OCI-LY3 (cell line): ENCODE measurements at regions not wholly inside any gene's neighbourhood (a gene's known extent, or its start where the extent isn't known, plus 50 kb on each side); places are given as distances from the start of the nearest gene placed in this dataset.
"Not testable (repeated sequence)": the region's sequence is repeated elsewhere in the genome, so short reads cannot be mapped to it uniquely, and the experiment has no call there.

Experiments used
- H2AFZ ChIP-seq: fragments of 200-600, 300-600 bp; shearing (Covaris generic); 2 replicates; pipeline ENCODE4 v1.6.0; 2014; ENCODE audit warnings: antibody characterized with exemption, low read depth, low read length
- H3K27ac ChIP-seq: fragments of 200-600, 300-600 bp; sonication (generic); 2 replicates; pipeline ENCODE4 v1.5.1; 2014; ENCODE audit warnings: mild to moderate bottlenecking, low read length, moderate library complexity, mixed read lengths
- H3K27me3 ChIP-seq: fragments of 200-600, 300-600 bp; sonication (generic); 2 replicates; pipeline ENCODE4 v1.6.1; 2014; ENCODE audit warnings: low read depth, low read length, mixed read lengths
- H3K36me3 ChIP-seq: fragments of 200-600, 300-600 bp; sonication (generic); replicated peaks from 2 replicates; pipeline ENCODE3; 2014; ENCODE audit warnings: low read depth, low read length, mixed read lengths
- H3K4me1 ChIP-seq: fragments of 300-600, 200-600 bp; sonication (generic); 2 replicates; pipeline ENCODE4 v1.6.1; 2014; ENCODE audit warnings: low read length, mixed read lengths
- H3K4me2 ChIP-seq: fragments of 200-600, 300-600 bp; sonication (generic); 2 replicates; pipeline ENCODE4 v1.6.1; 2014; ENCODE audit warnings: low read length, mixed read lengths
- H3K4me3 ChIP-seq: fragments of 300-600, 200-600 bp; sonication (generic); 2 replicates; pipeline ENCODE4 v1.5.1; 2014; ENCODE audit warnings: antibody characterized with exemption, mild to moderate bottlenecking, low read length, moderate library complexity
- H3K79me2 ChIP-seq: fragments of 300-600, 200-600 bp; shearing (Covaris generic); 2 replicates; pipeline ENCODE4 v1.6.1; 2014; ENCODE audit warnings: mild to moderate bottlenecking, low read length, mixed read lengths
- H3K9ac ChIP-seq: fragments of 300-600, 200-600 bp; shearing (Covaris generic); 2 replicates; pipeline ENCODE4 v1.6.0; 2014; ENCODE audit warnings: mild to moderate bottlenecking, low read length, moderate library complexity
- H3K9me3 ChIP-seq: fragments of 200-600, 300-600 bp; shearing (Covaris generic); 2 replicates; pipeline ENCODE4 v1.6.1; 2014; ENCODE audit warnings: low read length, mixed read lengths; ENCODE audit not compliant: insufficient read depth
- H4K20me1 ChIP-seq: fragments of 200-600, 300-600 bp; sonication (generic); 2 replicates; pipeline ENCODE4 v1.6.1; 2016; ENCODE audit warnings: low read length, mixed read lengths; ENCODE audit not compliant: insufficient read depth
- EZH2phosphoT487 ChIP-seq: fragments of 200-600 bp; shearing (Covaris generic); IDR thresholded peaks from 2 replicates; pipeline ENCODE4 v1.6.1; 2018; ENCODE audit warnings: antibody characterized with exemption, mixed run types, low read depth
- TF ChIP-seq, protein P1 (sequence below): fragments of 200-600, 300-600 bp; sonication (generic); IDR thresholded peaks from 2 replicates; pipeline ENCODE4 v1.5.1; 2014; ENCODE audit warnings: antibody characterized with exemption, low read length, low read depth

DNA sequence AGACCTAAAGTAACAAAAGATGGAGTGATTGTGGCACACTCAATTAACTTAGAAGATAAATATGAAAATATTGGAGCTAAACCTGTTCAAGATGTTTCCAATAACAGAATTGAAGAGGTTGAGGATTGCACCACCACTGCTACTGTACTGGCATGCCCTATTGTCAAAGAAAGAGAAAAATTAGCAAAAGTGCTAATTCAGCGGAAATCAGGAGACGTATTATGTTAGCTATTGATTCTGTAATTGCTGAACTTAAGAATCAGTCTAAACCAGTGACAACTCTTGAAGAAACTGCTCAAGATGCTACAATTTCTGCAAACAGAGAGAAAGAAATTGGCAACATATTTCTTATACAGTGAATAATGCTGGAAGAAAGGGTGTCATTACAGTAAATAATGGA lies 754.4 kb downstream of the CDH18 start:
- Histone ChIP-seq H2AFZ (no peak overlapping the region), H3K79me2 (no peaks in the 10 kb centered on the region), H3K36me3 (no peaks in the 10 kb centered on the region), H3K4me3 (no peak overlapping the region), H4K20me1 (no peaks in the 10 kb centered on the region), H3K9ac (no peak overlapping the region), H3K27ac (no peak overlapping the region), H3K9me3 (no peaks in the 10 kb centered on the region), H3K27me3 (no peaks in the 10 kb centered on the region), H3K4me2 (no peak overlapping the region), H3K4me1 (no peaks in the 10 kb centered on the region)
- TF ChIP-seq, protein P1, sequence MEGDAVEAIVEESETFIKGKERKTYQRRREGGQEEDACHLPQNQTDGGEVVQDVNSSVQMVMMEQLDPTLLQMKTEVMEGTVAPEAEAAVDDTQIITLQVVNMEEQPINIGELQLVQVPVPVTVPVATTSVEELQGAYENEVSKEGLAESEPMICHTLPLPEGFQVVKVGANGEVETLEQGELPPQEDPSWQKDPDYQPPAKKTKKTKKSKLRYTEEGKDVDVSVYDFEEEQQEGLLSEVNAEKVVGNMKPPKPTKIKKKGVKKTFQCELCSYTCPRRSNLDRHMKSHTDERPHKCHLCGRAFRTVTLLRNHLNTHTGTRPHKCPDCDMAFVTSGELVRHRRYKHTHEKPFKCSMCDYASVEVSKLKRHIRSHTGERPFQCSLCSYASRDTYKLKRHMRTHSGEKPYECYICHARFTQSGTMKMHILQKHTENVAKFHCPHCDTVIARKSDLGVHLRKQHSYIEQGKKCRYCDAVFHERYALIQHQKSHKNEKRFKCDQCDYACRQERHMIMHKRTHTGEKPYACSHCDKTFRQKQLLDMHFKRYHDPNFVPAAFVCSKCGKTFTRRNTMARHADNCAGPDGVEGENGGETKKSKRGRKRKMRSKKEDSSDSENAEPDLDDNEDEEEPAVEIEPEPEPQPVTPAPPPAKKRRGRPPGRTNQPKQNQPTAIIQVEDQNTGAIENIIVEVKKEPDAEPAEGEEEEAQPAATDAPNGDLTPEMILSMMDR = no peak
- TF ChIP-seq EZH2phosphoT487 = no peak

DNA sequence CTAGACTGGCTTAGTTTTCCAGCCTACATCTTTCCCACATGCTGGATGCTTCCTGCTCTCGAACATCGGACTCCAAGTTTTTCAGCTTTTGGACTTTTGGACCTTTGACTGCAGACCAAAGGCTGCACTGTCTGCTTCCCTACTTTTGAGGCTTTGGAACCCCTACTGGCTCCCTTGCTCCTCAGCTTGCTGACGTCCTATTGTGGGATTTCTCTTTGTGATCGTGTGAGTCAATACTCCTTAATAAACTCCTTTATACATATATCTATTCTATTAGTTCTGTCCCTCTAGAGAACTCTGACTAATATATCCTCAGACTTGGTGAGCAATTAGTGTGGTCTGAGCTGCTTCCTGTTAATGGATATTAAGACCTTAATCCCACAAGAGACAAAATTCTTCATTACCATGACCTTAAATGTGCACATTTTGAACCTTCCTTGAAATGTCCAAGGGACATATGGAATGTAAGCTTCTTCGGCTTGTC lies 752.9 kb downstream of the CDH18 start:
- Histone ChIP-seq H3K9me3 (no peaks in the 10 kb centered on the region), H3K27ac (no peak overlapping the region), H4K20me1 (no peaks in the 10 kb centered on the region), H3K79me2 (no peaks in the 10 kb centered on the region), H3K4me1 (no peaks in the 10 kb centered on the region), H3K4me2 (no peak overlapping the region), H3K36me3 (no peaks in the 10 kb centered on the region), H2AFZ (no peak overlapping the region), H3K4me3 (no peak overlapping the region), H3K9ac (no peak overlapping the region), H3K27me3 (no peaks in the 10 kb centered on the region)
- TF ChIP-seq, protein P1 = no peak
- no peak for TF ChIP-seq EZH2phosphoT487

DNA sequence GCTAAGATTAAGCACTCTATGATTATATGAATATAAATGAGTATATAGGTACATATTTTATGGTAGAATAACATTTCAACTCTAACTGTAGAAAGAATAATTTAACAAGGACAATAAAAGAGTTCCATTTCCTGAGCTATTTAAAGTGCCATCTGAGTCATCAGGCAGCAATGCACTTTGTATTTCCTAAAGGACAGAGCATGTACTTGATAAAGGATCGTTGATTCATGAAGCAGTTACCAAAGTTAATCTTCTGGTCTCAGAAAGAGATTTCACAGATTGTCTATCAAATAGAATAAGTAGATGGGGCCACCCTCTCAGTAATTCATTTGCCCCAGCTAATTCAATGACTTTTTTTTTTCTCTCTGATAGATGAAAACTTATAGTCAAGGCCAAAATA lies 747.8 kb downstream of the CDH18 start:
- no peaks in the 10 kb centered on the region for H3K9me3 ChIP-seq
- no peaks in the 10 kb centered on the region for H3K36me3 ChIP-seq
- H3K27ac ChIP-seq = no peak overlapping the region
- no peak overlapping the region for H2AFZ ChIP-seq
- H3K27me3 ChIP-seq = no peaks in the 10 kb centered on the region
- no peak overlapping the region for H3K9ac ChIP-seq
- H3K4me3 ChIP-seq = no peak overlapping the region
- H3K4me2 ChIP-seq = no peak overlapping the region
- H3K79me2 ChIP-seq = no peaks in the 10 kb centered on the region
- no peaks in the 10 kb centered on the region for H3K4me1 ChIP-seq
- TF ChIP-seq, protein P1 = no peak
- no peak for TF ChIP-seq EZH2phosphoT487
- H4K20me1 ChIP-seq = no peaks in the 10 kb centered on the region

DNA sequence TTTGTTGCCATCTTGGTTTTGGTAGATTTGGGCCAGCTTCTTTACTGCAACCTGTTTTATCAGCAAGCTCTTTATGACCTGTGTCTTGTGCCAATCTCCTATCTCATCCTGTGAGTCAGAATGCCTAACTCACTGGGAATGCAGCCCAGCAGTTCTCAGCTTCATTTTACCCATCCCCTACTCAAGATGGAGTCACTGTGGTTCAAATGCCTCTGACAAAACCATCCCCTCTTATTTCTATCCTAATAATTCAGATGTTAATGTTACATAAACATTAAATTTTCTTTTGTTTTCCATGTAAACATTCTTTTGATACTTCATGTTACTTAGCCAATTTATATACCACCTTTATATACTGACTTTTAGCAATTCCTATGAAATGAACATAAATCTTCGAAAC lies 746.3 kb downstream of the CDH18 start:
- no peak for TF ChIP-seq EZH2phosphoT487
- TF ChIP-seq, protein P1 = no peak
- Histone ChIP-seq H3K4me2 (no peak overlapping the region), H3K4me1 (no peaks in the 10 kb centered on the region)

DNA sequence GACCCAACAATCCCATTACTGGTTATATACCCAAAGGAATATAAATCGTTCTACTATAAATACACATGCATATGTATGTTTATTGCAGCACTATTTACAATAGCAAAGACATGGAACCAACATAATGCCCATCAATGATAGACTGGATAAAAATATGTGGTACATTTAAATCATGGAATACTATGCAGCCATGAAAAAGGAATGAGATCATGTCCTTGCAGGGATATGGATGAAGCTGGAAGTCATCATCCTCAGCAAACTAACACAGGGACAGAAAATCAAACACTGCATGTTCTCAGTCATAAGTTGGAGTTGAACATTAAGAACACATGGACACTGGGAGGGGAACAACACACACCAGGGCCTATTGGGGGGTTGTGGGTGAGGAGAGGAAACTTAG lies 741.8 kb downstream of the CDH18 start:
- H3K27me3 ChIP-seq, H3K79me2 ChIP-seq, H3K9ac ChIP-seq: not testable (repeated sequence)

More for the DNA sequence above, 746.3 kb downstream of the CDH18 start:
- H3K27ac ChIP-seq = no peak overlapping the region
- H4K20me1 ChIP-seq = no peaks in the 10 kb centered on the region
- H3K9ac ChIP-seq = no peak overlapping the region
- H2AFZ ChIP-seq = no peak overlapping the region
- no peaks in the 10 kb centered on the region for H3K9me3 ChIP-seq
- no peaks in the 10 kb centered on the region for H3K27me3 ChIP-seq
- H3K36me3 ChIP-seq = no peaks in the 10 kb centered on the region
- no peaks in the 10 kb centered on the region for H3K79me2 ChIP-seq
- H3K4me3 ChIP-seq = no peak overlapping the region

More for the DNA sequence above, 741.8 kb downstream of the CDH18 start:
- not testable (repeated sequence) for H3K4me2 ChIP-seq, H2AFZ ChIP-seq, H3K36me3 ChIP-seq, H3K4me1 ChIP-seq, H3K27ac ChIP-seq, H4K20me1 ChIP-seq, H3K9me3 ChIP-seq, H3K4me3 ChIP-seq
